NCI-H2196 treated with DMSO at 0.1 percent for 48 hours (cell line): ENCODE measurements at regions not wholly inside any gene's neighbourhood (a gene's known extent, or its start where the extent isn't known, plus 50 kb on each side); places are given as distances from the start of the nearest gene placed in this dataset.

ENCODE experiments used
- DNase-seq: peaks from one replicate; lab custom pipeline; 2025; ENCODE audit not compliant: unreplicated experiment; lab: John Stamatoyannopoulos, UW

DNA sequence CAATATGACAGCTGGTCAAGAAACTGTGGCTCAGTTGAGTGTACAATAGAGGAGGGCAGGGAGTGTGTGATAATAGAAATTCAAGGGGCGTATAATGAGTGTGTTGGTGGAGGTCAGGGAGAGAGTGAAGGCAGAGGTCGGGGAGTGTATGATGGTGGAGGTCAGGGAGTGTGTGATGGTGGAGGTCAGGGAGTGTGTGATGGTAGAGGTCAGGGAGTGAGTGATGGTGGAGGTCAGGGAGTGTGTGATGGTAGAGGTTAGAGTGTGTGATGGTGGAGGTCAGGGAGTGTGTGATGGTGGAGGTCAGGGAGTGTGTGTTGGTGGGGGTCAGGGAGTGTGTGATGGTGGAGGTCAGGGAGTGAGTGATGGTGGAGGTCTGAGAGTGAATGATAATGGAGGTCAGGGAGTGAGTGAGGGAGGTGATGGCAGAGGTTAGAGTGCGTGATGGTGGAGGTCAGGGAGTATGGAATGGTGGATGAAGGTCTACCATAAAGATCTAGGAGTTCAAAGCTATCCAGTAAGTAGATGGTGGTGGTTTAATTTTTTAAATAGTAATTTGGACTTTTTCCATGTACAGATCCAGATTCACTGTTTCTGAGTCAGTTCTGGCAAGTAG, 57.7 kb upstream of the TNS3 start:
- no peak for DNase-seq

DNA sequence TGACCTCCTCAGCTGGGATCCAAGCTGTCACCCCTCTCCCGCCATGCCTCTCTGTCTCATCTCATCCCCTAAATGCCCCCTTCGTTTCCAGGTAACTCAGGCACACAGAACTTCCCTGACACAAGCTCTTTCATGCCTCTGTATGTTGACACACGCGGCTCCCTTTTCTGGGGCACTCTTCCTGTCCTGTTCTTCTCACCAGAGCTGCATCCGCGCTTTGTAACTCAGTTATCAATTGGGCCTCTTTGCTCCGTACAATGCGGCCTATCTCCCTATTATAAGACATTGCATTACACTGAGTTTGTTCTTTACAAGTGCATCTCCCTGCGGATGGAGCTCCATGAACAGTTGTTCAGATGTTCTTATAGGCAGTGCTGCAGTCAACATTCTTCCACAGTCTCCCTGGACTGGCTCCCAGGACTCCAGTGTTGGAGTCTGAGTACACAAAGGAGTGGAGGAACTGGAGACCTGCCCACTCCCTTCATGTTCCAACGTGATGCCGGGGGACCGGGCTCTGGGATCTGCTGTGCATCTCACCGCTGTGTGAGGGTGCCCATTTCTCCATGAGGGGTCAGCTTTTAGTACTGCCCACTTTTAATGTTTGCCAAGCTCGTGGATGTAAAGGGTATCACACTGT, 56.9 kb upstream of the TNS3 start:
- DNase-seq, result no peak

DNA sequence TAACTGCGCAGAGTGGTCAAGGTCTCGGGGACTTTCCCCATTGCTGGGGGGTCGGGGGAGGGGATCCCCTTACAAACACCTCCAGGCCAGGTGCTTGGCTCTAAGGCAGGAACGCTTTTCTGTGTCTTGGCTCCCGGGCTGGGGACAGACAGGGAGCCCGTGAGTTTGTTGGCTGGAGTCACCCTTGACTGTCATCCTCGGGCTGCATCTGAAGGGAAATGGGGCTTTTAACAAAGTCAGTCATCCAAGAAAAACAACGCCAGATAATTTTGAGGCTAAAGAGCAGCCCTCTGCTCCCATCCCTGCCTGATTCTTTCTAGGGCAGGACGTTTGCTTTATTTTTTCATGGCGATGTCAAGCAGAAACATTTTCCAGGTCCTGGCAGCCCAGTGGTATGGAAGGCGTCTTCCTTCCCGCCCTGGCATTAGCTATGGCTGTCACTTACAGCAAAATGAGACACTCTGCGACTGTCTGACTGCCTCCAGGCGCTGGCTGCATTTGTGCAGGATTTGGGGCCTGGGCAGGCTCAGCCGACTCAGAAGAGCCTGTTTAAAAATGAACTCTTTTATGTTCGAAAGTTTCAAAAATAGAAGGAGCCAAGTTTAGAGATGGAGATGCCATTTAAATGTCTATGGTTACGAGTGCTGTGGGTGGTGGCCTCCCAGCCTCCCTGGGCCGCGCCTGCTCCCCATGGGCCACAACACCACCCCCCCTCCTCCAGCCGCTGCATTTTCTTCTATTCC, 54.7 kb upstream of the TNS3 start:
- DNase-seq, result no peak

DNA sequence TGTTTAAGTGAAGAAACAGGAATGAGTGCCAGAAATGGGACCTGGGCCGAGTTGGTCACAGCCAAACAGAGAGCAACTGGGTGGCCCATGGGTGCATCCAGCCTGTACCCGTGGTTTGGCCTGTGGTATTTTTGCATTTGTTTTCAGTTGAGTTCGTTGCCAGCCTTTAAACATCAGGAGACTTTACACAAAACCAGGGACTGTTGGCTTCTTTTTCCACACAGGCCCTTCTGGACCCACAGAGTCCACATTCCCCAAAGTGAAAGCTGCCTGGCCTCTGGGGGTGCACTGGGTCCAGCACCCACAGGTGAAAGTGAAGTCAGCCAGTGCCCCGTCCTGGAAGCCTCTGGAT, 54.1 kb upstream of the TNS3 start:
- no peak for DNase-seq

DNA sequence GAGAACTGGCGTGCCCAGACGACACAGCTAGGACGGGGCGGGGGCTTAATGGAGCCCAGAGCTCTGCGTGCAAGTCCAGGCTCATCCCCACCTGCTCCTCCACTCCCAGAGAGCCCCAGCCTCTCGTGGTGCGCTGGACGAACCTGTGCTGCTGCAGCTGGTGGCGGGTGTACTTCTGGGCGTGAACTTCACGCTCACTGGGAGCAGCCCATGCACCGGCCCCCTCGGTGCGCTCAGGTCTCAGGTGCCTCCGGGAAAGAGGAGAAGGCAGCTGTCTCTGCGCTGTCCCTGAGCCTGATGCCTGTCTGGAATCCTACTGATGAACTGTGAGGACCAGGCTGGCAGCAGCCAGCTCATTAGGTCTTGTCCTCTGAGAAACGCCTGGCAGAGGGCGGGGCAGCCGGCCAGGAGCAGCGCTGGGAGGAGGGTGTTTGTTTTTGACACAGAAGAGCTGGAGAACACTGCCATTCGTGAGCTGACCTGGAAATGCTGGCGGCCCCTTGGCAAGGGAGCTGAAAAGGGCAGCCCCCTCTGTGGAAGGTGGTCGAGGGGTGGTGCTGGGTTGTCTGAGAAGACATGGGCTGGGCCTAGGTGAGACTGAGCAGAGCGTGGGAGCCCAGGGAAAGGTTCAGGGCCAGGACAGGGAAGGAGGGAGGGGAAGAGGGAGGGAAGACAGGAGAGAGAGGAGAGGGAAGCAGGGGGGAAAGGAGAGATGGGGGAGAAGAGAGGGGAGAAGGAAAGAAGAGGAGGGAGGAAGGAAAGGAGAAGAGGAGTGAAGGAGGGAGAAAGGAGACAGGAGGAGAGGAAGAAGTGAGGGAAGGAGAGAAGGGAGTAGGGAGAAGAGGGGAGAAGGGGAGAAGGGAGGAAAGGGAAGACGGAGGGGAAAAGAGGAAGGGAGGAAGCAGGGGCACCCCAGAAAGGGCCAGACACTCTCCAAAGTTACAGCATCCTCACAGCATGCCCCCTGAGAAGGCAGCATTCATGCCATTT, 53.5 kb upstream of the TNS3 start:
- DNase-seq, result peak; percentile 77

DNA sequence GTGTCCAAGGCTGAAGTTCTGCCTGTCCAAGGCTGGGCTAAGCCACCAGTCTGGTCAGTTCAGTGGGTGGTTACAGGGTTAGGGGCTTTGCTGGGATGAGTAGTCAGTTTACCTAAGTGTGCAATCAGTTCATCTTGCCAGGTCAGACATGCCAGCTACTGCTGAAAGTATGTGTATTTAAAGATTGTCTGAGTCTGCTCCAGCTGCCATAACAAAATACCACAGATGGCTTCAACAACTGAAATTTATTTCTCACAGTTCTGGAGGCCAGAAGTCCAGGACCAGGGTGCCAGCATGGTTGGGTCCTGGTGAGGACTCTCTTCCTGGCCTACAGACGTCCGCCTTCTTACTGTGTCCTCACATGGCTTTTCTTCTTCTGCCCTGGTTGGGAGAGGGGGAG, 52.4 kb upstream of the TNS3 start:
- DNase-seq, result no peak

DNA sequence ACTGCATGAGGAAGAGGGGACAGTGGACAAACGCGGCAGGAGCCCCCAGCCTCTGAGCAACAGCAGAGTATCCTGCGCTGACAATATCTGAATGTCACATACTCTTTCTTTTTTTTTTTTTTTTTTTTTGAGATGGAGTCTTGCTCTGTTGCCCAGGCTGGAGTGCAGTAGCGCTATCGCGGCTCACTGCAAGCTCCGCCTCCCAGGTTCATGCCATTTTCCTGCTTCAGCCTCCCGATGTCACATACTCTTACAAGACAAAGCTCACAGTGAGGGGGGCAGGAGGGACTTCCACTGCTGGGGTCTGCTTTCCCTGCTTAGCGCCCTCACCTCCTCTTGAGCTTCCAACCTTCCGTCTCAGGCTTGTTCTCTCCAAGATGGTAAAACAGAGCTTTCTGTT, 51.2 kb upstream of the TNS3 start:
- DNase-seq, result no peak
